T-helper 2 cell treated with Interferon-gamma antibody and Interleukin-4, amounts not matched to agents 5 μg/mL and 100 μg/mL, for 36 hours (primary cell): ENCODE measurements at regions not wholly inside any gene's neighbourhood (a gene's known extent, or its start where the extent isn't known, plus 50 kb on each side); places are given as distances from the start of the nearest gene placed in this dataset.
"Not testable (repeated sequence)": the region's sequence is repeated elsewhere in the genome, so short reads cannot be mapped to it uniquely, and the experiment has no call there.

ENCODE experiments used
- DNase-seq: peaks from one replicate; pipeline ENCODE4 v3.0.0; 2021; ENCODE audit warnings: low spot score
- H3K27ac Mint-ChIP-seq: one replicate; pipeline ENCODE4 v1.8.0; 2021; ENCODE audit warnings: mild to moderate bottlenecking, mixed read lengths
- H3K27me3 Mint-ChIP-seq: one replicate; pipeline ENCODE4 v1.8.0; 2021; ENCODE audit warnings: low read depth, mixed read lengths
- H3K36me3 Mint-ChIP-seq: one replicate; pipeline ENCODE4 v1.8.0; 2021; ENCODE audit warnings: low read depth, mixed read lengths
- H3K4me1 Mint-ChIP-seq: one replicate; pipeline ENCODE4 v1.8.0; 2021; ENCODE audit warnings: low read depth, mixed read lengths
- H3K4me3 Mint-ChIP-seq: one replicate; pipeline ENCODE4 v1.8.0; 2022; ENCODE audit warnings: mild to moderate bottlenecking, moderate library complexity, mixed read lengths
- H3K9me3 Mint-ChIP-seq: one replicate; pipeline ENCODE4 v1.8.0; 2021; ENCODE audit warnings: mixed read lengths

- H3K27me3 Mint-ChIP-seq = no peaks in the 10 kb centered on the region
- no peaks in the 10 kb centered on the region for H3K36me3 Mint-ChIP-seq
- DNase-seq = no peak
- no peak overlapping the region for H3K4me3 Mint-ChIP-seq
- H3K27ac Mint-ChIP-seq = no peak overlapping the region
- peaks cover 23% of the 10 kb centered on the region for H3K4me1 Mint-ChIP-seq
- no peaks in the 10 kb centered on the region for H3K9me3 Mint-ChIP-seq
Measured at GRCh38 chr3:13238687-13239466, 165.6 kb upstream of the IQSEC1 start.

- Mint-ChIP-seq H3K27me3 (peaks cover 3% of the 10 kb centered on the region), H3K36me3 (no peaks in the 10 kb centered on the region), H3K9me3 (no peaks in the 10 kb centered on the region), H3K4me3 (no peak overlapping the region), H3K4me1 (peaks cover 28% of the 10 kb centered on the region), H3K27ac (peak overlapping the region; percentile 53)
- no peak for DNase-seq
Measured at GRCh38 chr3:13237776-13238490, 164.7 kb upstream of the IQSEC1 start.

GRCh38 chr3:13236557-13237173 lies 163.4 kb upstream of the IQSEC1 start:
- Mint-ChIP-seq H3K4me3 (no peak overlapping the region), H3K4me1 (peaks cover 28% of the 10 kb centered on the region), H3K27me3 (peaks cover 3% of the 10 kb centered on the region), H3K36me3 (no peaks in the 10 kb centered on the region), H3K27ac (peak overlapping the region; percentile 15), H3K9me3 (no peaks in the 10 kb centered on the region)
- no peak for DNase-seq

GRCh38 chr3:13235897-13236296 lies 162.7 kb upstream of the IQSEC1 start:
- DNase-seq = no peak
- no peaks in the 10 kb centered on the region for H3K9me3 Mint-ChIP-seq

GRCh38 chr3:13235079-13235478 lies 161.8 kb upstream of the IQSEC1 start:
- Mint-ChIP-seq H3K4me3 (peak overlapping the region; percentile 65), H3K4me1 (peaks cover 28% of the 10 kb centered on the region), H3K36me3 (no peaks in the 10 kb centered on the region), H3K27me3 (peaks cover 8% of the 10 kb centered on the region), H3K9me3 (no peaks in the 10 kb centered on the region), H3K27ac (peak overlapping the region; percentile 80)
- no peak for DNase-seq

More at GRCh38 chr3:13235897-13236296, 162.7 kb upstream of the IQSEC1 start:
- H3K27ac Mint-ChIP-seq = no peak overlapping the region
- peak overlapping the region; percentile 65 for H3K4me3 Mint-ChIP-seq
- no peaks in the 10 kb centered on the region for H3K36me3 Mint-ChIP-seq
- peaks cover 4% of the 10 kb centered on the region for H3K27me3 Mint-ChIP-seq
- peaks cover 28% of the 10 kb centered on the region for H3K4me1 Mint-ChIP-seq

GRCh38 chr3:13234666-13235065 lies 161.4 kb upstream of the IQSEC1 start:
- Mint-ChIP-seq H3K36me3 (no peaks in the 10 kb centered on the region), H3K27ac (peak overlapping the region; percentile 80), H3K9me3 (no peaks in the 10 kb centered on the region), H3K4me3 (peak overlapping the region; percentile 65), H3K27me3 (peaks cover 8% of the 10 kb centered on the region), H3K4me1 (peaks cover 28% of the 10 kb centered on the region)
- DNase-seq = no peak

- Mint-ChIP-seq H3K9me3 (no peaks in the 10 kb centered on the region), H3K27ac (peak overlapping the region; percentile 80), H3K4me1 (peaks cover 28% of the 10 kb centered on the region), H3K4me3 (peak overlapping the region; percentile 65), H3K36me3 (no peaks in the 10 kb centered on the region), H3K27me3 (peaks cover 8% of the 10 kb centered on the region)
- DNase-seq = no peak
Measured at GRCh38 chr3:13233487-13234485, 160.6 kb upstream of the IQSEC1 start.

GRCh38 chr3:13231781-13232666 lies 158.8 kb upstream of the IQSEC1 start:
- Mint-ChIP-seq H3K4me3 (no peak overlapping the region), H3K27me3 (peaks cover 8% of the 10 kb centered on the region), H3K36me3 (no peaks in the 10 kb centered on the region), H3K9me3 (no peaks in the 10 kb centered on the region), H3K4me1 (peaks cover 28% of the 10 kb centered on the region), H3K27ac (no peak overlapping the region)
- no peak for DNase-seq

GRCh38 chr3:13229273-13229949 lies 156.2 kb upstream of the IQSEC1 start:
- Mint-ChIP-seq H3K36me3 (no peaks in the 10 kb centered on the region), H3K27me3 (peaks cover 8% of the 10 kb centered on the region), H3K4me3 (no peak overlapping the region), H3K9me3 (no peaks in the 10 kb centered on the region), H3K4me1 (peaks cover 10% of the 10 kb centered on the region), H3K27ac (no peak overlapping the region)
- no peak for DNase-seq

- no peak overlapping the region for H3K4me3 Mint-ChIP-seq
- DNase-seq = no peak
- no peaks in the 10 kb centered on the region for H3K36me3 Mint-ChIP-seq
- no peak overlapping the region for H3K27ac Mint-ChIP-seq
- H3K9me3 Mint-ChIP-seq = no peaks in the 10 kb centered on the region
- peaks cover 3% of the 10 kb centered on the region for H3K4me1 Mint-ChIP-seq
- peaks cover 8% of the 10 kb centered on the region for H3K27me3 Mint-ChIP-seq
Measured at GRCh38 chr3:13228584-13228983, 155.4 kb upstream of the IQSEC1 start.

- DNase-seq, H3K27ac Mint-ChIP-seq, H3K4me1 Mint-ChIP-seq, H3K9me3 Mint-ChIP-seq, H3K36me3 Mint-ChIP-seq, H3K27me3 Mint-ChIP-seq, H3K4me3 Mint-ChIP-seq: not testable (repeated sequence)
Measured at GRCh38 chr3:13228169-13228568, 154.9 kb upstream of the IQSEC1 start.
